ENCODE measurements at regions not wholly inside any gene's neighbourhood (a gene's known extent, or its start where the extent isn't known, plus 50 kb on each side); places are given as distances from the start of the nearest gene placed in this dataset.
"Not testable (repeated sequence)": the region's sequence is repeated elsewhere in the genome, so short reads cannot be mapped to it uniquely, and the experiment has no call there.

- Histone ChIP-seq H3K9ac (ENCODE audit: low read depth in 1 of 2, low read length in 2 of 2) (no peak overlapping the region), H3K27me3 (ENCODE audit: control insufficient read depth in 2 of 2, insufficient read depth in 2 of 2, low read length in 2 of 2) (no peaks in the 10 kb centered on the region), H3K27ac (ENCODE audit: low read depth in 2 of 2, low read length in 2 of 2) (no peak overlapping the region), H3K4me3 (ENCODE audit: low read length in 2 of 2) (no peak overlapping the region), H3K4me1 (ENCODE audit: control insufficient read depth in 2 of 2, insufficient read depth in 2 of 2, low read length in 2 of 2) (peaks cover 0 to under 1% of the 10 kb centered on the region in 2 donors), H3K9me3 (ENCODE audit: control insufficient read depth in 2 of 2, low read length in 2 of 2) (no peaks in the 10 kb centered on the region), H3K36me3 (ENCODE audit: control insufficient read depth in 2 of 2, insufficient read depth in 2 of 2, low read length in 2 of 2) (no peaks in the 10 kb centered on the region)
Measured at GRCh38 chr4:27117453-27117852, 256.8 kb downstream of the STIM2 start.

DNA sequence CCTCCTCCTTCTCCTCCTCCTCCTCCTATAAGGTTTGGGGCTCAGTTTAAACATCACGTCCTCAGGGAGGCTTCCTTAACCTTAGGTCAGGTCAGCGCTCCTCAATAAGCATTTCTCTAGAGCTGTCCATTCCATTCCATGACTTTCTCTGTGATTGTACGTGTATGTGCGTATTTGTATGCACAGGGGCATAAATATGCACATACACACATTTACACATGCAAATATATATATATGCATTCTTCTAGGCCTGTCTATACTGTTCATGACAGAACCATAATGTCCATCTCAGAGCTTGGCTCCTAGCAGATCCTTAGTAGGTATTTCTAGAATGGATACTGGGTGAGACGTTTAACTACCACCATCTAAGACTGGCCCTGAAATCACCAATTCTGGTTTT, 258.6 kb downstream of the STIM2 start:
- Histone ChIP-seq H3K4me1 (ENCODE audit: control insufficient read depth in 2 of 2, insufficient read depth in 2 of 2, low read length in 2 of 2) (peaks cover 10 to 15% of the 10 kb centered on the region in 2 donors), H3K9ac (ENCODE audit: low read depth in 1 of 2, low read length in 2 of 2) (no peak overlapping the region), H3K9me3 (ENCODE audit: control insufficient read depth in 2 of 2, low read length in 2 of 2) (no peaks in the 10 kb centered on the region), H3K27me3 (ENCODE audit: control insufficient read depth in 2 of 2, insufficient read depth in 2 of 2, low read length in 2 of 2) (no peaks in the 10 kb centered on the region), H3K4me3 (ENCODE audit: low read length in 2 of 2) (no peak overlapping the region), H3K36me3 (ENCODE audit: control insufficient read depth in 2 of 2, insufficient read depth in 2 of 2, low read length in 2 of 2) (no peaks in the 10 kb centered on the region), H3K27ac (ENCODE audit: low read depth in 2 of 2, low read length in 2 of 2) (no peak overlapping the region)

- Histone ChIP-seq H3K9me3 (ENCODE audit: control insufficient read depth in 2 of 2, low read length in 2 of 2) (no peaks in the 10 kb centered on the region), H3K27me3 (ENCODE audit: control insufficient read depth in 2 of 2, insufficient read depth in 2 of 2, low read length in 2 of 2) (no peaks in the 10 kb centered on the region), H3K4me1 (ENCODE audit: control insufficient read depth in 2 of 2, insufficient read depth in 2 of 2, low read length in 2 of 2) (peaks cover 13 to 19% of the 10 kb centered on the region in 2 donors), H3K9ac (ENCODE audit: low read depth in 1 of 2, low read length in 2 of 2) (no peak overlapping the region), H3K27ac (ENCODE audit: low read depth in 2 of 2, low read length in 2 of 2) (no peak overlapping the region), H3K4me3 (ENCODE audit: low read length in 2 of 2) (no peak overlapping the region), H3K36me3 (ENCODE audit: control insufficient read depth in 2 of 2, insufficient read depth in 2 of 2, low read length in 2 of 2) (no peaks in the 10 kb centered on the region)
Measured at GRCh38 chr4:27121830-27122229, 261.2 kb downstream of the STIM2 start.

GRCh38 chr4:27123123-27123768, 262.6 kb downstream of the STIM2 start:
- Histone ChIP-seq H3K27ac (ENCODE audit: low read depth in 2 of 2, low read length in 2 of 2) (peak overlapping the region; percentile 43 to 66), H3K4me1 (ENCODE audit: control insufficient read depth in 2 of 2, insufficient read depth in 2 of 2, low read length in 2 of 2) (peaks cover 13 to 24% of the 10 kb centered on the region in 2 donors), H3K9me3 (ENCODE audit: control insufficient read depth in 2 of 2, low read length in 2 of 2) (no peaks in the 10 kb centered on the region), H3K36me3 (ENCODE audit: control insufficient read depth in 2 of 2, insufficient read depth in 2 of 2, low read length in 2 of 2) (no peaks in the 10 kb centered on the region), H3K27me3 (ENCODE audit: control insufficient read depth in 2 of 2, insufficient read depth in 2 of 2, low read length in 2 of 2) (no peaks in the 10 kb centered on the region), H3K4me3 (ENCODE audit: low read length in 2 of 2) (no peak overlapping the region), H3K9ac (ENCODE audit: low read depth in 1 of 2, low read length in 2 of 2) (no peak overlapping the region)

DNA sequence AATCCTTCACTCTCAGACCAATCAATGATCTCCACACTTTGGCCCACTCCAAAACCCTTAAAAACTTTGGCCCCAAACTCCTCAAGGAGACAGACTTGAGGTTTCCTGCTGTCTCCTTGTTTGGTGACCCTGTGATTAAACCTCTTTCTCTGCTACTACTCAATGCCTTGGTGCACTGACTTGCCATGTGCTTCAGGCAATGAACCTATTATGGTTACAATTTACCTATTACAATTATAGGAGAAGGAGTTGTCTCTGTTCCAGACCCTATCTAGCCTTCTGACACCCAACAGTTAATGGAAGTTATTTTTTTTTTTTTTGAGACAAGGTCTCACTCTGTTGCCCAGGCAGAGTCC, 263.1 kb downstream of the STIM2 start:
- no peaks in the 10 kb centered on the region for H3K27me3 ChIP-seq (ENCODE audit: control insufficient read depth in 2 of 2, insufficient read depth in 2 of 2, low read length in 2 of 2)
- H3K27ac ChIP-seq (ENCODE audit: low read depth in 2 of 2, low read length in 2 of 2), result peak overlapping the region in 1 of 2 donors; percentile 43
- no peaks in the 10 kb centered on the region for H3K36me3 ChIP-seq (ENCODE audit: control insufficient read depth in 2 of 2, insufficient read depth in 2 of 2, low read length in 2 of 2)
- H3K9me3 ChIP-seq (ENCODE audit: control insufficient read depth in 2 of 2, low read length in 2 of 2), result no peaks in the 10 kb centered on the region
- peaks cover 13 to 24% of the 10 kb centered on the region in 2 donors for H3K4me1 ChIP-seq (ENCODE audit: control insufficient read depth in 2 of 2, insufficient read depth in 2 of 2, low read length in 2 of 2)
- no peak overlapping the region for H3K4me3 ChIP-seq (ENCODE audit: low read length in 2 of 2)
- H3K9ac ChIP-seq (ENCODE audit: low read depth in 1 of 2, low read length in 2 of 2), result no peak overlapping the region

GRCh38 chr4:27126895-27127294, 266.3 kb downstream of the STIM2 start:
- not testable (repeated sequence) for H3K27ac ChIP-seq (ENCODE audit: low read depth in 2 of 2, low read length in 2 of 2); H3K27me3 ChIP-seq (ENCODE audit: control insufficient read depth in 2 of 2, insufficient read depth in 2 of 2, low read length in 2 of 2); H3K9ac ChIP-seq (ENCODE audit: low read depth in 1 of 2, low read length in 2 of 2); H3K9me3 ChIP-seq (ENCODE audit: control insufficient read depth in 2 of 2, low read length in 2 of 2); H3K4me3 ChIP-seq (ENCODE audit: low read length in 2 of 2); H3K36me3 ChIP-seq (ENCODE audit: control insufficient read depth in 2 of 2, insufficient read depth in 2 of 2, low read length in 2 of 2)
- H3K4me1 ChIP-seq (ENCODE audit: control insufficient read depth in 2 of 2, insufficient read depth in 2 of 2, low read length in 2 of 2), result peaks cover 13 to 24% of the 10 kb centered on the region in 2 donors

GRCh38 chr4:27128443-27128842, 267.8 kb downstream of the STIM2 start:
- H3K4me1 ChIP-seq (ENCODE audit: control insufficient read depth in 2 of 2, insufficient read depth in 2 of 2, low read length in 2 of 2), result peaks cover 6 to 14% of the 10 kb centered on the region in 2 donors
- H3K27me3 ChIP-seq (ENCODE audit: control insufficient read depth in 2 of 2, insufficient read depth in 2 of 2, low read length in 2 of 2), result no peaks in the 10 kb centered on the region

DNA sequence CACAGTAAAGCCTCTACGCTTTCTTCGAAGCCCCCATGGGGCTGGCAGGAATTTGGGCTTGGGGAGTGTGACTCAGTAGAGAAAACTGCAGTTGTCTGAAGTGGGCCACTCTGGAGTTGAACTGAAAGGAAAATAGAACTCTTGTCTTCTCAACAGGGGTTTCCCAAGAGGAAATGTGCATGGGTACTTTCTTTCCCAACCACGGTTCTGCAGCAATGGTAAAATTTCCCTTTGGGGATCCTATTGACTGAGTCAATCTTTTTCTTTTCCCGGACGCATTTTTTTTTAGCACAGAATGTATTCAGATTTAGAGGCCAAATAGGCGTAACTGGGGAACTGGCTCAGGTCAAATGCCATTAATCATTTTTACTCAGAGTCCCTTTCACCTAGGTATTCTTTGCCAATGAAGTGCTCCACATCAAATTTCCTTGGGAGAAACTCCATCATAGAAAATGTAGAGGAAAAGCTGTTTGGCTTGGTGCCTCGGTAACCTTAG, 269.3 kb downstream of the STIM2 start:
- no peaks in the 10 kb centered on the region for H3K27me3 ChIP-seq (ENCODE audit: control insufficient read depth in 2 of 2, insufficient read depth in 2 of 2, low read length in 2 of 2)
- no peak overlapping the region for H3K4me3 ChIP-seq (ENCODE audit: low read length in 2 of 2)
- peaks cover 3 to 8% of the 10 kb centered on the region in 2 donors for H3K4me1 ChIP-seq (ENCODE audit: control insufficient read depth in 2 of 2, insufficient read depth in 2 of 2, low read length in 2 of 2)
- H3K9ac ChIP-seq (ENCODE audit: low read depth in 1 of 2, low read length in 2 of 2), result no peak overlapping the region
- H3K9me3 ChIP-seq (ENCODE audit: control insufficient read depth in 2 of 2, low read length in 2 of 2), result no peaks in the 10 kb centered on the region
- H3K27ac ChIP-seq (ENCODE audit: low read depth in 2 of 2, low read length in 2 of 2), result no peak overlapping the region
- no peaks in the 10 kb centered on the region for H3K36me3 ChIP-seq (ENCODE audit: control insufficient read depth in 2 of 2, insufficient read depth in 2 of 2, low read length in 2 of 2)

More at GRCh38 chr4:27128443-27128842, 267.8 kb downstream of the STIM2 start:
- H3K9ac ChIP-seq (ENCODE audit: low read depth in 1 of 2, low read length in 2 of 2), result no peak overlapping the region
- no peak overlapping the region for H3K4me3 ChIP-seq (ENCODE audit: low read length in 2 of 2)
- no peaks in the 10 kb centered on the region for H3K36me3 ChIP-seq (ENCODE audit: control insufficient read depth in 2 of 2, insufficient read depth in 2 of 2, low read length in 2 of 2)
- H3K27ac ChIP-seq (ENCODE audit: low read depth in 2 of 2, low read length in 2 of 2), result no peak overlapping the region
- no peaks in the 10 kb centered on the region for H3K9me3 ChIP-seq (ENCODE audit: control insufficient read depth in 2 of 2, low read length in 2 of 2)

- H3K9me3 ChIP-seq (ENCODE audit: control insufficient read depth in 2 of 2, low read length in 2 of 2), result no peaks in the 10 kb centered on the region
- no peak overlapping the region for H3K27ac ChIP-seq (ENCODE audit: low read depth in 2 of 2, low read length in 2 of 2)
- H3K36me3 ChIP-seq (ENCODE audit: control insufficient read depth in 2 of 2, insufficient read depth in 2 of 2, low read length in 2 of 2), result no peaks in the 10 kb centered on the region
- H3K27me3 ChIP-seq (ENCODE audit: control insufficient read depth in 2 of 2, insufficient read depth in 2 of 2, low read length in 2 of 2), result no peaks in the 10 kb centered on the region
- no peak overlapping the region for H3K9ac ChIP-seq (ENCODE audit: low read depth in 1 of 2, low read length in 2 of 2)
- H3K4me3 ChIP-seq (ENCODE audit: low read length in 2 of 2), result no peak overlapping the region
- peaks cover 0 to 1% of the 10 kb centered on the region in 2 donors for H3K4me1 ChIP-seq (ENCODE audit: control insufficient read depth in 2 of 2, insufficient read depth in 2 of 2, low read length in 2 of 2)
Measured at GRCh38 chr4:27132497-27132896, 271.9 kb downstream of the STIM2 start.

GRCh38 chr4:27140486-27140885, 279.8 kb downstream of the STIM2 start:
- Histone ChIP-seq H3K4me3 (ENCODE audit: low read length in 2 of 2) (no peak overlapping the region), H3K9ac (ENCODE audit: low read depth in 1 of 2, low read length in 2 of 2) (no peak overlapping the region), H3K27ac (ENCODE audit: low read depth in 2 of 2, low read length in 2 of 2) (no peak overlapping the region), H3K9me3 (ENCODE audit: control insufficient read depth in 2 of 2, low read length in 2 of 2) (no peaks in the 10 kb centered on the region), H3K27me3 (ENCODE audit: control insufficient read depth in 2 of 2, insufficient read depth in 2 of 2, low read length in 2 of 2) (no peaks in the 10 kb centered on the region), H3K36me3 (ENCODE audit: control insufficient read depth in 2 of 2, insufficient read depth in 2 of 2, low read length in 2 of 2) (no peaks in the 10 kb centered on the region), H3K4me1 (ENCODE audit: control insufficient read depth in 2 of 2, insufficient read depth in 2 of 2, low read length in 2 of 2) (no peaks in the 10 kb centered on the region)

Data from mucosa of rectum (tissue), 2 donors.